GM18517 (cell line): ENCODE measurements at regions not wholly inside any gene's neighbourhood (a gene's known extent, or its start where the extent isn't known, plus 50 kb on each side); places are given as distances from the start of the nearest gene placed in this dataset.
"Not testable (repeated sequence)": the region's sequence is repeated elsewhere in the genome, so short reads cannot be mapped to it uniquely, and the experiment has no call there.

Source experiments
- ATAC-seq: cut with Tn5 transposase; IDR thresholded peaks from one replicate; pipeline ENCODE4 v1.9.1; 2021; ENCODE audit warnings: mild to moderate bottlenecking, moderate library complexity; ENCODE audit not compliant: unreplicated experiment

- no peak for ATAC-seq
Observed at GRCh38 chr18:55706898-55707297, 118.9 kb upstream of the TCF4 start.

DNA sequence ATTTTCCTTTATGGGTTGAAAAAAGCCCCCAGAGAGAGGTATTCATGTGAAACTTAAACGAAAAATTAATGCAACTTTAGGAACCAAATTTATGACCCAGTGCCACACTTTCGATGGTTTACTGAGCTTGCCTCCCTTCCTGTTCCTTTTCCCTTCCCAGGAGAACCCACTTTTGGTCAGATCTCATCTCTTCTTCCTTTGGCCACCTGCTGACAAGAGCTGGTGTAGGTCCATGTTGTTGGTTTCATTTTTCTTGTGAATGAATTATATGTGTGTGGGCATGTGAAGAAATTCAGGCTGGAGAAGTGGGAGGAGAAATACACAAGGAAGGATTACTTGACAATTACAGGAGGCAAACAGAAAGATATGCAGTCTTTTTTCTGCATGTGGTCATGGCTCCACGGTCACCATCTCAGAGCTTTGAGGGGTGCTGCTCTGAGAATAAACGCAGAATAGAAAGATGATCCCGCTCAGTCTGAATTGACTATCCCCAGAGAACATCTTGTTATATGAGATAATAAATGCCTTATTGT lies 111.3 kb upstream of the TCF4 start:
- ATAC-seq: no peak

- ATAC-seq: no peak
Observed at GRCh38 chr18:55696811-55697210, 108.8 kb upstream of the TCF4 start.

DNA sequence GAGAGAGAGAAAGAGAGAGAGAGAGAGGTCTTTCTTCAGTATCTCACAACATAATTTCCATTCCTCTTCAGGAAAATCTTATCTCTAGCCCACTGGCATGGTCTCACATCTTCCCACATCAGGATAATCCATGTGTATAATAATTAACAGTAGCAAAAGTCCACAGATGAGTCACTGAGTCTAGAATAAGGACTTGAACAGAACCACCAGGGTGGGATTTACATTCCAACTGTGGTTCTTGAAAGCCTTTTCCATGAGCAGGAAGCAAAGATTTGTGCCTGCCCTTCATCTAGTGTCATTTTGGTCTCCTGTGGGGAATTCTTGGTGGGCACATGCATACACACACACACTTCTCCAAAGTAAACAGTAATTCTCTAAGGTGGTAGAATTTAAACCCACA lies 107.1 kb upstream of the TCF4 start:
- ATAC-seq: no peak

DNA sequence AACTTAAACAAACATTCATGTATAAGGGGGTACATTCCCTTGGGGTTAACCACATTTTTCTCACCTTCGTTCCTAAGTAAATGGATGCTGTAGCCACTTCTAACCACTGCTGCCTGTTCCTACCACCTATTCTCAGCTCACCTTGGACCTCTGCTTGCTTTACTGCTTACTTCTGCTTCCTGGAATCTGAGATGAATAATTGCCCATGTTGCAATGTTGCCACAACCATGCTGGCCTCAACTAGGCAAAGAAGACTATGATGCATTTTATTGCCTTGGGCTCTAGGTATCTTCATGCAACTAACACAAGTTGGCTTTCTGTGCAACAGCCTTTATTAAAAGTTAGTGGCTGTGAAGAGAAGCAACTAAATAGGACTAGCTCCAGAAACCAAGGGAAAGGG lies 106.3 kb upstream of the TCF4 start:
- no peak for ATAC-seq

DNA sequence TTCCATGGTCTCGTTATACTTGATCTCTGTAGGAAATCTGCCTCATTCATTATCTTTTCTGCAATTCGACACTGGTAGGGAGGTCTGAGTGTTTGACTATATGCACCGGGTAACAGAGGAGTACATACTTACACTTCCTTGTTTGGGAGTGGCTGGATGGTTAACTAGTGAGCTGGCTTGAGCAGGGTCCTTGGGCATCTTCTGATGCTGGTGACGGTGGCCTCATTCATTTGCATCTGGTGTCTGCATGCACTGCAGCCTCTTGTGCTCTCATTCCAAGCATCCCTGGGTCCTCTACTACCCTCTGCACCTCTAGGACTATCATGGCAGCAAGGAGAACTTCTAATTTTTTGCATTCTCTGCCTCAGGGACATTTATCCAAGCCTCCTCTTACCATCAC lies 100.0 kb upstream of the TCF4 start:
- no peak for ATAC-seq

- ATAC-seq: no peak
Observed at GRCh38 chr18:55687106-55687505, 99.1 kb upstream of the TCF4 start.

DNA sequence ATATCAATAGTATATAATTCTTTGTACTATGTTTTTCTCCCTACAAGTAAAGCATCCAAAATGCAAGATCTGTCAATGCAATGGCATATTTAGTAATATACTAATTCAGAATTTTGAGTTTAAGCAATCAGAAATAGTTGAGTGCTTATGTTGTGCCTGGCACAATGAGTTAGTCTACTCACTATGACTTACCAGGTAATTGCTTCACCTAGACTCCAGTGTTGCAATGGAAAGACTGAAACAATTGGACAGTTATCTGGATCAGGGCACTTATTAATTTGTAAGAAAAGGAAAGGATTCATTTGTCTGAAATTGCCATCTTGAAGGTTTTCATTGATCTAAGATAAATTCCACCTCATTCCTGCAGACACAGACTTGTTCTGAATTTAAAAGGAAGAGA lies 97.6 kb upstream of the TCF4 start:
- ATAC-seq: no peak

- no peak for ATAC-seq
Observed at GRCh38 chr18:55672574-55673361, 84.8 kb upstream of the TCF4 start.

DNA sequence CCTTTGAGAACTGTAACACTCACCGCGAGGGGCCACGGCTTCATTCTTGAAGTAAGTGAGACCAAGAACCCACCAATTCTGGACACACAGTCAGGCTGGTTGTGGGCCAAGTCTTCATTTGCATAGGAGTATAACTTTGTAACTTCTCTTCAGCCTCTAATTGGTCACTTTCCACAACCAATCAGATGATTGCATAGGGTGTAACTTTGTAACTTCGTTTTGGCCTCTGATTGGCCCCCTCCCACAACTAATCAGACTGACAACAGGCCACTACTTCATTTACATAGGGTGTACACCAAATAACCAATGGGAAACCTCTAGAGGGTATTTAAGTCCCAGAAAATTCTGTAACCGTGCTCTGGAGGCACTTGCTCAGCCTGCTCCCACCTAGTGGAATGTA lies 77.5 kb upstream of the TCF4 start:
- no peak for ATAC-seq

DNA sequence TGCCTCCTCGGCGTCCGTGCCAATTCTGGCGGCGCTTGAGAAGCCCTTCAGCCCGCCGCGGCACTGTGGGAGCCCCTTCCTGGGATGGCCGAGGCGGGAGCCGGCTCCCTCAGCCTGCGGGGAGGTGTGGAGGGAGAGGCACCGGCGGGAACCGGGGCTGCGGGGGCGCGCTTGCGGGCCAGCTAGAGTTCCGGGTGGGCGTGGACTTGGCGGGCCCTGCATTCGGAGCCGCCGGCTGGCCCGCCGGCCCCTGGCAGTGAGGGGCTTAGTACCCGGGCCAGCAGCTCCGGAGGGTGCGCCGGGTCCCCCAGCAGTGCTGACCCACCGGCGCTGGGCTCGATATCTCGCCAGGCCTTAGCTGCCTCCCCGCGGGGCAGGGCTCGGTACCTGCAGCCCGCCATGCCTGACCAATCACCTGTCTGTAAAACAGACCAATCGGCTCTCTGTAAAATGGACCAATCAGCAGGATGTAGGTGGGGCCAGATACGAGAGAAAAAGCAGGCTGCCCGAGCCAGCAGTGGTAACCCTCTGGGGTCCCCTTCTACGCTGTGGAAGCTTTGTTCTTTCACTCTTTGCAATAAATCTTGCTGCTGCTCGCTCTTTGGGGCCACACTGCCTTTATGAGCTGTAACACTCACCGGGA lies 76.9 kb upstream of the TCF4 start:
- not testable (repeated sequence) for ATAC-seq

GRCh38 chr18:55663891-55664290 lies 75.9 kb upstream of the TCF4 start:
- no peak for ATAC-seq

GRCh38 chr18:55658598-55658997 lies 70.6 kb upstream of the TCF4 start:
- ATAC-seq: no peak

- ATAC-seq: no peak
Observed at GRCh38 chr18:55657572-55658331, 69.8 kb upstream of the TCF4 start.

DNA sequence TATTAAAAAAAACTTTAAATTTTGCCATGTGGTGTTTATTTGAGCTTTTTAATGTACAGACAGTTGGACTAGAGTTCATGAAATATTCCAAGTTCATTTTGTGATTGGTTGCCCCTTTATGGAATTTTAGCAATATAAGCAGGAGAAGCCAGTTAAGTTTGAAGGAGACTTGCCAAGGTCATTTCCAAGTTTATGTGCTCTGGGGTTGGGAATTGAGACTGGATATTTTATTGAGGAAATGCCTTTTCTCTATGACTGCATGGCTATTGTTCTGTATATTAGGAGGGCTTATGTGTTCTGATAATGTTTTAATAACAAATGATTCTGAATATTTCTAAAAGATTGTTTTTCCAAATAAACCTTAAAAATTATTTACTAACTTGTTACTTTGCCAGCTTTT lies 67.0 kb upstream of the TCF4 start:
- ATAC-seq: no peak

- no peak for ATAC-seq
Observed at GRCh38 chr18:55651236-55651635, 63.2 kb upstream of the TCF4 start.

DNA sequence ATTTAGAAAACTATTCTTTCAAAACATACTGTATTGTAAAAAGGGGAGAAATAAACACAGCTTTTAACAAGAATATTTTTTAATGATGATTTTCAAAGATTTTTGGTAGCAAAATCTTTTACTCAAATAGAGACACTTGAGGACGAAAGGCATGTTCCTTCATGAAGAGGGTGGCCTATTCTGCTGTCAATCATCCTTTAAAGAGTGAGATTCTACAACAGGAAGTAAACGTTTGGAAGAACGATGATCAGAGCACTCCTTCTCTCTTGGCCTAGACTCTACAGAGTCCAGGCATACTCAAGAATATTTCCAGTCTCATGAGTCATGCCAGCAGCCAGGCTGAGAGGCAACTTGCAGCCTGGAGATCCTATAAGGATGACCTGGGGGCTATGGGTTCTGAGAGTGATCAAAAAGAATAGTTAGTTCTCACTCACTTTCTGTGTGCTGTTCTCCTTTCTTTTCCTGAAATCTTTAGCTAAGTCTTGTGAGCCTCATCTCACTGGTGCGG lies 62.4 kb upstream of the TCF4 start:
- no peak for ATAC-seq

DNA sequence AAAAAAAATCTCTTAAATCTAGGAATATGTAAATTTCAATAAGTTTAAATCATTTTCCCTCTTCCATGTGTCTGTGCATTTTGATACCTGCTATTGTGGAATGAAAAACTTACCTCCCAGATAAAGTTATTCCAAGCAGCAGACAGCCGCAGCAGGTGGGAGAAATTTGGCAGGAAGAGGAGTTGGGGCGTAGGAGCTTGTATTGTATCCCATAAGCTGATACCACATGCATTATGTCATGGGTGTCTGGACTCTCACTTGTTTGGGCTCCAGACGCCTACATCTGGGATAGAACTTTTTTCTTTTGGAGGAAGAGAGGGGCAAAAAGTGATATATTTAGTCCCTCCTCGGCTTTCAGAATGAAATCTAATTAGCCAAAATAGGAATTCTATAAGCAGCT lies 59.3 kb upstream of the TCF4 start:
- ATAC-seq: no peak

- no peak for ATAC-seq
Observed at GRCh38 chr18:55642191-55642590, 54.2 kb upstream of the TCF4 start.

- ATAC-seq: no peak
Observed at GRCh38 chr18:55641486-55641885, 53.5 kb upstream of the TCF4 start.
